Tibial artery (tissue), 4 donors: ENCODE measurements at regions not wholly inside any gene's neighbourhood (a gene's known extent, or its start where the extent isn't known, plus 50 kb on each side); places are given as distances from the start of the nearest gene placed in this dataset.

Experiments
- DNase-seq, 2 donors: peaks; one replicate each; pipeline ENCODE4 v3.0.0-alpha.2; 2019
- H3K27ac ChIP-seq, 2 donors: fragments of 200-600 bp; sonication (generic) in 1 of 2; 1 replicate in 1 of 2; 2 replicates in 1 of 2; pipeline ENCODE4 v1.5.1; 2018 to 2019; ENCODE audit warnings: mild to moderate bottlenecking in 1 of 2
- H3K27me3 ChIP-seq, 2 donors: fragments of 200-600 bp; sonication (generic) in 1 of 2; one replicate each; pipeline versions ENCODE4 v1.5.1 to v1.6.0; 2016 to 2019
- H3K36me3 ChIP-seq, 3 donors: fragments of 200-600 bp; sonication (generic) in 2 of 3; one replicate each; pipeline ENCODE4 v1.5.1; 2016 to 2019; ENCODE audit warnings: mild to moderate bottlenecking in 2 of 3
- H3K4me1 ChIP-seq, 4 donors: fragments of 200-600 bp; sonication (generic) in 2 of 4; 1 replicate in 3 of 4; 2 replicates in 1 of 4; pipeline ENCODE4 v1.5.1; 2016 to 2019
- H3K4me3 ChIP-seq, 2 donors: fragments of 200-600 bp; sonication (generic) in 1 of 2; 1 replicate in 1 of 2; 2 replicates in 1 of 2; pipeline ENCODE4 v1.5.1; 2018 to 2019; ENCODE audit warnings: mild to moderate bottlenecking in 2 of 2
- H3K9me3 ChIP-seq, 3 donors: fragments of 200-600 bp; sonication (generic) in 1 of 3; one replicate each; pipeline ENCODE4 v1.5.1; 2016 to 2019
- CTCF ChIP-seq, 2 experiments: fragments of 200-600 bp in 1 of 2; fragments of 450-650 bp in 1 of 2; IDR thresholded peaks; one replicate each; pipeline ENCODE4 v1.5.1; 2017 to 2019; ENCODE audit warnings: antibody characterized with exemption in 2 of 2, mild to moderate bottlenecking in 1 of 2, moderate library complexity in 1 of 2
- intact Hi-C: fragments of 100-400 bp; cut with DNase I; formaldehyde crosslinking; loops from one replicate; pipeline ENCODE4 v1.15.0; 2023; ENCODE audit warnings: low total_unique reads

GRCh38 chr6:23390221-23390620 is 735.8 kb upstream of the NRSN1 start:
- no peak for TF ChIP-seq CTCF (IDR thresholded peaks at IDR 0.05)
- intact Hi-C loops = no loop called here
- no peak overlapping the region for H3K27ac ChIP-seq
- H3K4me3 ChIP-seq = no peak overlapping the region
- no peaks in the 10 kb centered on the region for H3K4me1 ChIP-seq
- no peak for DNase-seq
- H3K27me3 ChIP-seq = no peaks in the 10 kb centered on the region
- H3K9me3 ChIP-seq = no peaks in the 10 kb centered on the region
- H3K36me3 ChIP-seq = no peaks in the 10 kb centered on the region

GRCh38 chr6:23394681-23395080 is 731.3 kb upstream of the NRSN1 start:
- no peaks in the 10 kb centered on the region for H3K9me3 ChIP-seq
- H3K27ac ChIP-seq = no peak overlapping the region
- no peaks in the 10 kb centered on the region for H3K27me3 ChIP-seq
- H3K4me1 ChIP-seq = no peaks in the 10 kb centered on the region
- TF ChIP-seq CTCF (IDR thresholded peaks at IDR 0.05) = no peak
- DNase-seq = no peak
- H3K36me3 ChIP-seq = no peaks in the 10 kb centered on the region
- intact Hi-C loops = no loop called here
- H3K4me3 ChIP-seq = no peak overlapping the region

GRCh38 chr6:23395381-23395780 is 730.6 kb upstream of the NRSN1 start:
- DNase-seq = no peak
- H3K4me3 ChIP-seq = no peak overlapping the region
- H3K27ac ChIP-seq = no peak overlapping the region
- no peak for TF ChIP-seq CTCF (IDR thresholded peaks at IDR 0.05)
- no peaks in the 10 kb centered on the region for H3K36me3 ChIP-seq
- H3K4me1 ChIP-seq = no peaks in the 10 kb centered on the region
- intact Hi-C loops = no loop called here
- no peaks in the 10 kb centered on the region for H3K9me3 ChIP-seq
- no peaks in the 10 kb centered on the region for H3K27me3 ChIP-seq

- intact Hi-C loops = no loop called here
- no peak for DNase-seq
- no peak overlapping the region for H3K4me3 ChIP-seq
- H3K9me3 ChIP-seq = no peaks in the 10 kb centered on the region
- H3K36me3 ChIP-seq = no peaks in the 10 kb centered on the region
- TF ChIP-seq CTCF (IDR thresholded peaks at IDR 0.05) = no peak
- no peaks in the 10 kb centered on the region for H3K27me3 ChIP-seq
- H3K27ac ChIP-seq = no peak overlapping the region
- H3K4me1 ChIP-seq = no peaks in the 10 kb centered on the region
Measured at GRCh38 chr6:23396949-23397348, 729.1 kb upstream of the NRSN1 start.

- intact Hi-C loops = no loop called here
- TF ChIP-seq CTCF (IDR thresholded peaks at IDR 0.05) = no peak
- Histone ChIP-seq H3K4me1 (no peaks in the 10 kb centered on the region), H3K9me3 (no peaks in the 10 kb centered on the region), H3K36me3 (no peaks in the 10 kb centered on the region), H3K27ac (no peak overlapping the region), H3K27me3 (no peaks in the 10 kb centered on the region), H3K4me3 (no peak overlapping the region)
- no peak for DNase-seq
Measured at GRCh38 chr6:23403460-23403859, 722.6 kb upstream of the NRSN1 start.

GRCh38 chr6:23409531-23409930 is 716.5 kb upstream of the NRSN1 start:
- no peak overlapping the region for H3K4me3 ChIP-seq
- H3K27me3 ChIP-seq = no peaks in the 10 kb centered on the region
- H3K36me3 ChIP-seq = no peaks in the 10 kb centered on the region
- H3K27ac ChIP-seq = no peak overlapping the region
- H3K9me3 ChIP-seq = no peaks in the 10 kb centered on the region
- TF ChIP-seq CTCF (IDR thresholded peaks at IDR 0.05) = no peak
- no peak for DNase-seq
- peaks cover 0 to 7% (median 3%) of the 10 kb centered on the region in 4 donors for H3K4me1 ChIP-seq
- intact Hi-C loops = no loop called here
